ENCODE measurements at regions not wholly inside any gene's neighbourhood (a gene's known extent, or its start where the extent isn't known, plus 50 kb on each side); places are given as distances from the start of the nearest gene placed in this dataset.

DNA sequence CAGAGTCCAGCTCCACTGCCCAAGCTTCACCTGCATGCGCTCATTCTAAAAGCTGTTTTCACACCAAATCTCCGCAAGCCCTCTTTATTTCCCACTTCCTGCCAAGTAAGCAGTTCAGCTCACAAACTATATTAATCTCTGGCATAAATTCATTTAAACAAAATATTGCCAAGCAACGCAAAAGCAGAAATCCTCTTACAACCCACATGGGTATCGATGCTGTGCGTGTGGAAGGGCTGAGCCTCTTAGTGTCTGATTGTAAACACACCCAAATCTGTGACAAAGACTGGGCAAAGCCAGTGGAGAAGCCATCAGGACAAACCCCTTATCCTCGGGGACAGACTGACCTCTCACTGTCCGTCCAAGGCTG lies 124.3 kb upstream of the ATP2B2 start (continued):
- TF ChIP-seq TEAD4 (CRISPR knock-in tag; IDR thresholded peaks at IDR 0.05) = no peak
- no peak for TF ChIP-seq TP53 (CRISPR knock-in tag; IDR thresholded peaks at IDR 0.05)
- TF ChIP-seq SP1 (CRISPR knock-in tag; conservative IDR thresholded peaks at IDR 0.05) = no peak
- no peak for TF ChIP-seq SOX15 (CRISPR knock-in tag; IDR thresholded peaks at IDR 0.05)
- TF ChIP-seq ELF4 (CRISPR knock-in tag; IDR thresholded peaks at IDR 0.05; ENCODE audit: low read depth) = no peak
- TF ChIP-seq CREM (CRISPR knock-in tag; IDR thresholded peaks at IDR 0.05) = no peak
- TF ChIP-seq TCF7 (CRISPR knock-in tag; IDR thresholded peaks at IDR 0.05; ENCODE audit: low read depth) = no peak
- TF ChIP-seq ZNF671 (CRISPR knock-in tag; IDR thresholded peaks at IDR 0.05) = no peak
- no peak for TF ChIP-seq KAT7 (CRISPR knock-in tag; IDR thresholded peaks at IDR 0.05; ENCODE audit: borderline replicate concordance)
- TF ChIP-seq, protein P1, sequence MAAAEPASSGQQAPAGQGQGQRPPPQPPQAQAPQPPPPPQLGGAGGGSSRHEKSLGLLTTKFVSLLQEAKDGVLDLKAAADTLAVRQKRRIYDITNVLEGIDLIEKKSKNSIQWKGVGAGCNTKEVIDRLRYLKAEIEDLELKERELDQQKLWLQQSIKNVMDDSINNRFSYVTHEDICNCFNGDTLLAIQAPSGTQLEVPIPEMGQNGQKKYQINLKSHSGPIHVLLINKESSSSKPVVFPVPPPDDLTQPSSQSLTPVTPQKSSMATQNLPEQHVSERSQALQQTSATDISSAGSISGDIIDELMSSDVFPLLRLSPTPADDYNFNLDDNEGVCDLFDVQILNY (CRISPR knock-in tag; IDR thresholded peaks at IDR 0.05) = no peak
- TF ChIP-seq, protein P2, sequence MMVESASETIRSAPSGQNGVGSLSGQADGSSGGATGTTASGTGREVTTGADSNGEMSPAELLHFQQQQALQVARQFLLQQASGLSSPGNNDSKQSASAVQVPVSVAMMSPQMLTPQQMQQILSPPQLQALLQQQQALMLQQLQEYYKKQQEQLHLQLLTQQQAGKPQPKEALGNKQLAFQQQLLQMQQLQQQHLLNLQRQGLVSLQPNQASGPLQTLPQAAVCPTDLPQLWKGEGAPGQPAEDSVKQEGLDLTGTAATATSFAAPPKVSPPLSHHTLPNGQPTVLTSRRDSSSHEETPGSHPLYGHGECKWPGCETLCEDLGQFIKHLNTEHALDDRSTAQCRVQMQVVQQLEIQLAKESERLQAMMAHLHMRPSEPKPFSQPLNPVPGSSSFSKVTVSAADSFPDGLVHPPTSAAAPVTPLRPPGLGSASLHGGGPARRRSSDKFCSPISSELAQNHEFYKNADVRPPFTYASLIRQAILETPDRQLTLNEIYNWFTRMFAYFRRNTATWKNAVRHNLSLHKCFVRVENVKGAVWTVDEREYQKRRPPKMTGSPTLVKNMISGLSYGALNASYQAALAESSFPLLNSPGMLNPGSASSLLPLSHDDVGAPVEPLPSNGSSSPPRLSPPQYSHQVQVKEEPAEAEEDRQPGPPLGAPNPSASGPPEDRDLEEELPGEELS (CRISPR knock-in tag; IDR thresholded peaks at IDR 0.05) = no peak
- TF ChIP-seq NR1H2 (CRISPR knock-in tag; IDR thresholded peaks at IDR 0.05) = no peak

DNA sequence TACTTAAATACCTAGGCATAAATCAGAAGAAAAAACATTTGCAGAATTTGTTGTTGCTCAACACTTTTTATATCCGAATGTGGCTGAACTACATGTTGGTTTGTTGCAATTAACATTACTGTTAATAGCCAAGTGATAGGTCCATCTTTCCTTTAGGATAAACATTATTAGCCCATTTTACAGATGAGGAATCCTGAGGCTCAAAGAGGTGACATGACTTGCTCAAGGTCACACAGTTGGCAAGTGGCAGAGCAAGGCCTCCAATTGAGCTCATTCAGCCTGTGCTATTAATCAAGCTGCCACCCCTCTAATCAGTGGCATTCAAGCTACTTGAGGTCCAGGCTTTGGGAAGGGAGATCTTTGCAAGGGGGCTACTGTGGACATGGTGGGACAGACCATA lies 125.8 kb upstream of the ATP2B2 start:
- no peaks in the 10 kb centered on the region for H3K36me3 Mint-ChIP-seq
- peaks cover 12% of the 10 kb centered on the region for H3K4me1 Mint-ChIP-seq
- CTCF ChIA-PET = no interaction called here
- H3K27me3 Mint-ChIP-seq (ENCODE audit: low read depth) = peaks cover 1% of the 10 kb centered on the region; the same call in 1 of the 2 replicates
- no peak for ATAC-seq
- TF ChIP-seq ZNF263 (CRISPR knock-in tag; IDR thresholded peaks at IDR 0.05; ENCODE audit: low read depth) (no peak), CBFB (CRISPR knock-in tag; IDR thresholded peaks at IDR 0.05; ENCODE audit: low read depth) (no peak), TEAD1 (CRISPR knock-in tag; IDR thresholded peaks at IDR 0.05) (no peak), NR3C1 (CRISPR knock-in tag; conservative IDR thresholded peaks at IDR 0.05; ENCODE audit: low read depth) (no peak), CREM (CRISPR knock-in tag; IDR thresholded peaks at IDR 0.05) (no peak), GTF2I (CRISPR knock-in tag; conservative IDR thresholded peaks at IDR 0.05) (no peak), ELF4 (CRISPR knock-in tag; IDR thresholded peaks at IDR 0.05; ENCODE audit: low read depth) (no peak), ZNF317 (CRISPR knock-in tag; IDR thresholded peaks at IDR 0.05; ENCODE audit: borderline replicate concordance, low read depth) (no peak), NFYB (CRISPR knock-in tag; conservative IDR thresholded peaks at IDR 0.05; ENCODE audit: low read depth) (no peak), TP53 (CRISPR knock-in tag; IDR thresholded peaks at IDR 0.05) (no peak), SP1 (CRISPR knock-in tag; conservative IDR thresholded peaks at IDR 0.05) (no peak), NR1H2 (CRISPR knock-in tag; IDR thresholded peaks at IDR 0.05) (no peak), JAZF1 (CRISPR knock-in tag; IDR thresholded peaks at IDR 0.05) (no peak), ZNF232 (CRISPR knock-in tag; IDR thresholded peaks at IDR 0.05) (no peak)
- TF ChIP-seq, protein P3, sequence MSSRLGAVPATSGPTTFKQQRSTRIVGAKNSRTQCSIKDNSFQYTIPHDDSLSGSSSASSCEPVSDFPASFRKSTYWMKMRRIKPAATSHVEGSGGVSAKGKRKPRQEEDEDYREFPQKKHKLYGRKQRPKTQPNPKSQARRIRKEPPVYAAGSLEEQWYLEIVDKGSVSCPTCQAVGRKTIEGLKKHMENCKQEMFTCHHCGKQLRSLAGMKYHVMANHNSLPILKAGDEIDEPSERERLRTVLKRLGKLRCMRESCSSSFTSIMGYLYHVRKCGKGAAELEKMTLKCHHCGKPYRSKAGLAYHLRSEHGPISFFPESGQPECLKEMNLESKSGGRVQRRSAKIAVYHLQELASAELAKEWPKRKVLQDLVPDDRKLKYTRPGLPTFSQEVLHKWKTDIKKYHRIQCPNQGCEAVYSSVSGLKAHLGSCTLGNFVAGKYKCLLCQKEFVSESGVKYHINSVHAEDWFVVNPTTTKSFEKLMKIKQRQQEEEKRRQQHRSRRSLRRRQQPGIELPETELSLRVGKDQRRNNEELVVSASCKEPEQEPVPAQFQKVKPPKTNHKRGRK (CRISPR knock-in tag; IDR thresholded peaks at IDR 0.05; ENCODE audit: borderline replicate concordance) = no peak
- TF ChIP-seq, protein P4, sequence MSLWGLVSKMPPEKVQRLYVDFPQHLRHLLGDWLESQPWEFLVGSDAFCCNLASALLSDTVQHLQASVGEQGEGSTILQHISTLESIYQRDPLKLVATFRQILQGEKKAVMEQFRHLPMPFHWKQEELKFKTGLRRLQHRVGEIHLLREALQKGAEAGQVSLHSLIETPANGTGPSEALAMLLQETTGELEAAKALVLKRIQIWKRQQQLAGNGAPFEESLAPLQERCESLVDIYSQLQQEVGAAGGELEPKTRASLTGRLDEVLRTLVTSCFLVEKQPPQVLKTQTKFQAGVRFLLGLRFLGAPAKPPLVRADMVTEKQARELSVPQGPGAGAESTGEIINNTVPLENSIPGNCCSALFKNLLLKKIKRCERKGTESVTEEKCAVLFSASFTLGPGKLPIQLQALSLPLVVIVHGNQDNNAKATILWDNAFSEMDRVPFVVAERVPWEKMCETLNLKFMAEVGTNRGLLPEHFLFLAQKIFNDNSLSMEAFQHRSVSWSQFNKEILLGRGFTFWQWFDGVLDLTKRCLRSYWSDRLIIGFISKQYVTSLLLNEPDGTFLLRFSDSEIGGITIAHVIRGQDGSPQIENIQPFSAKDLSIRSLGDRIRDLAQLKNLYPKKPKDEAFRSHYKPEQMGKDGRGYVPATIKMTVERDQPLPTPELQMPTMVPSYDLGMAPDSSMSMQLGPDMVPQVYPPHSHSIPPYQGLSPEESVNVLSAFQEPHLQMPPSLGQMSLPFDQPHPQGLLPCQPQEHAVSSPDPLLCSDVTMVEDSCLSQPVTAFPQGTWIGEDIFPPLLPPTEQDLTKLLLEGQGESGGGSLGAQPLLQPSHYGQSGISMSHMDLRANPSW (CRISPR knock-in tag; conservative IDR thresholded peaks at IDR 0.05; ENCODE audit: low read depth) = no peak
- TF ChIP-seq, protein P5, sequence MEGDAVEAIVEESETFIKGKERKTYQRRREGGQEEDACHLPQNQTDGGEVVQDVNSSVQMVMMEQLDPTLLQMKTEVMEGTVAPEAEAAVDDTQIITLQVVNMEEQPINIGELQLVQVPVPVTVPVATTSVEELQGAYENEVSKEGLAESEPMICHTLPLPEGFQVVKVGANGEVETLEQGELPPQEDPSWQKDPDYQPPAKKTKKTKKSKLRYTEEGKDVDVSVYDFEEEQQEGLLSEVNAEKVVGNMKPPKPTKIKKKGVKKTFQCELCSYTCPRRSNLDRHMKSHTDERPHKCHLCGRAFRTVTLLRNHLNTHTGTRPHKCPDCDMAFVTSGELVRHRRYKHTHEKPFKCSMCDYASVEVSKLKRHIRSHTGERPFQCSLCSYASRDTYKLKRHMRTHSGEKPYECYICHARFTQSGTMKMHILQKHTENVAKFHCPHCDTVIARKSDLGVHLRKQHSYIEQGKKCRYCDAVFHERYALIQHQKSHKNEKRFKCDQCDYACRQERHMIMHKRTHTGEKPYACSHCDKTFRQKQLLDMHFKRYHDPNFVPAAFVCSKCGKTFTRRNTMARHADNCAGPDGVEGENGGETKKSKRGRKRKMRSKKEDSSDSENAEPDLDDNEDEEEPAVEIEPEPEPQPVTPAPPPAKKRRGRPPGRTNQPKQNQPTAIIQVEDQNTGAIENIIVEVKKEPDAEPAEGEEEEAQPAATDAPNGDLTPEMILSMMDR (IDR thresholded peaks at IDR 0.05) = no peak
- TF ChIP-seq, protein P6, sequence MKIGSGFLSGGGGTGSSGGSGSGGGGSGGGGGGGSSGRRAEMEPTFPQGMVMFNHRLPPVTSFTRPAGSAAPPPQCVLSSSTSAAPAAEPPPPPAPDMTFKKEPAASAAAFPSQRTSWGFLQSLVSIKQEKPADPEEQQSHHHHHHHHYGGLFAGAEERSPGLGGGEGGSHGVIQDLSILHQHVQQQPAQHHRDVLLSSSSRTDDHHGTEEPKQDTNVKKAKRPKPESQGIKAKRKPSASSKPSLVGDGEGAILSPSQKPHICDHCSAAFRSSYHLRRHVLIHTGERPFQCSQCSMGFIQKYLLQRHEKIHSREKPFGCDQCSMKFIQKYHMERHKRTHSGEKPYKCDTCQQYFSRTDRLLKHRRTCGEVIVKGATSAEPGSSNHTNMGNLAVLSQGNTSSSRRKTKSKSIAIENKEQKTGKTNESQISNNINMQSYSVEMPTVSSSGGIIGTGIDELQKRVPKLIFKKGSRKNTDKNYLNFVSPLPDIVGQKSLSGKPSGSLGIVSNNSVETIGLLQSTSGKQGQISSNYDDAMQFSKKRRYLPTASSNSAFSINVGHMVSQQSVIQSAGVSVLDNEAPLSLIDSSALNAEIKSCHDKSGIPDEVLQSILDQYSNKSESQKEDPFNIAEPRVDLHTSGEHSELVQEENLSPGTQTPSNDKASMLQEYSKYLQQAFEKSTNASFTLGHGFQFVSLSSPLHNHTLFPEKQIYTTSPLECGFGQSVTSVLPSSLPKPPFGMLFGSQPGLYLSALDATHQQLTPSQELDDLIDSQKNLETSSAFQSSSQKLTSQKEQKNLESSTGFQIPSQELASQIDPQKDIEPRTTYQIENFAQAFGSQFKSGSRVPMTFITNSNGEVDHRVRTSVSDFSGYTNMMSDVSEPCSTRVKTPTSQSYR (CRISPR knock-in tag; IDR thresholded peaks at IDR 0.05) = no peak
- no peak for DNase-seq (ENCODE audit: low spot score)
- no peak overlapping the region for H3K27ac Mint-ChIP-seq
- POLR2A ChIA-PET = no interaction called here
- H3K4me3 Mint-ChIP-seq = no peak overlapping the region
- H3K9me3 Mint-ChIP-seq = no peaks in the 10 kb centered on the region
